AG20443 (cell line): ENCODE measurements at regions not wholly inside any gene's neighbourhood (a gene's known extent, or its start where the extent isn't known, plus 50 kb on each side); places are given as distances from the start of the nearest gene placed in this dataset.

ENCODE experiments used
- DNase-seq: peaks from one replicate; pipeline ENCODE4 v3.0.0; 2012; ENCODE audit warnings: low spot score, mixed read lengths

DNA sequence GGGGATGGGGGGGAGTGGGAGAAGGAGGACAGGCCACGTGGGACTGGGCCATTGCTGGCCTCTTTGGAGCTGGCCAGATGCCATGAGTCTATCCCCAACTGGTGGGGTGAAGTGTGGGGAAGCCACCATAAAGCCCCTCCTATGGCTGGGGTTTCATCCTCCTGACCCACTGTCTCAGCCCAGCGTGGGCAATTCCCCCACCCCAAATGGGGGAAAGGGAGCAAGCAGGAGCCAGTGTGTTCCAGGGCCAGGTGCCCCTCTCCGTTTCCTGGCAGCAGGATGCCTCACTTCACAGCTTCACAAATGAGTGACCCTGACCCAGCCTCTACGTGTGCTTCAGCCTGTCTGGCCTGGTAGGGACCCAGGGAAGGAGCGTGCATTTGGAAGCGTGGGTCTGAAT, 474.7 kb upstream of the HS6ST1 start:
- DNase-seq = no peak

DNA sequence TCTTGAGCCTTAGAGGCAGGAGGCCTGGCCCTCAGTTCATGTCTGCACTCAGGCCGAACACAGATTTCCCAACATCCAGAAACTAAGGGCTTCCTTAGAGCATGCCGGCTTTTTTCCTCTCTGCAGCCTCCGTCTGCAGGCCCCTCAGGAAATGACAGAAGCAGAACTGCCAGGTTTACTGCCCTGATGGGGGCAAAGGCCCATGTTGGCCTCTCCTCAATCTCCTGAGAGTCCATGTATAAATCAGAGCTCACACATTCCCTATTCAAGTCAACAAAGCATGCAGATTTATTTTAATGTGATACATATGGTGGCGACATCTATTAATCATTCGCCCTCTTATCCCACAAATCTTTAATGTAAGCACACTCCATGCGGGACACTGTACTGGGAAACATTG, 475.6 kb upstream of the HS6ST1 start:
- no peak for DNase-seq

DNA sequence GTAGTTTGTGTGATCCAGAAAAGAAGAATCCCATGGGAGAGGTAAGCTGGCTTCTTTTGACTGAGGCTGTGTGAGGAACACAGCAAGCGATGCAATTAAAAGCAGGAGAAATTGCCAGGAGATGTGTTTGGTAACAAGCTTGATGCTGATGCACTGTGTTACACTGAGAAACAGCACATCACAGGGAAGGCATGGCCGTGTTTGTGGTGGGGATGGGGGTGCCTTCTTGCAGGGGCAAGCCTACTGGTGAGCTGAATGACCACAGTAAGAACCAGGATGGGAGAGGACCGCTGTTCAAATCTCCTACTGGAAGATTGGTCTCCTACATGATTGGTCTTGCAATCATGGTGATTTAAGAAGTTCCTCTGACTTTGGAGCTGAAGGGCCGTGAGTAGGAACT, 477.7 kb upstream of the HS6ST1 start:
- no peak for DNase-seq

DNA sequence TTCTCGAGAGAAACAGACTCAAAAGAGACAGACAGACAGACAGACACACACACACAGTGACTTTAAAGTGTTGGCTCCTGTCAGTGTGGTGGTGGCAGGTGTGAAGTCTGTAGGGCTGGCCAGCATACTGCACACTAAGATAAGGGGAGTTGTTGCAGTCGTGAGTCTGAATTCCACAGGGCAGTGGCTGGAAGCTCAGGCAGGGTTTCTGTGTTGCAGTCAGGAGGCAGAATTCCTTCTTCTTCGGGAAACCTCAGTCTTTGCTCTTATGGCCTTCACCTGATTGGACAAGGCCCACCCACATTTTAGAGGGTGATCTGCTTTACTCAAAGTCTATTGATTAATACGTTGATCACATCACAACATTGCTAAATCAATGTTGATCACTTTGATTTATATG, 478.4 kb upstream of the HS6ST1 start:
- no peak for DNase-seq

DNA sequence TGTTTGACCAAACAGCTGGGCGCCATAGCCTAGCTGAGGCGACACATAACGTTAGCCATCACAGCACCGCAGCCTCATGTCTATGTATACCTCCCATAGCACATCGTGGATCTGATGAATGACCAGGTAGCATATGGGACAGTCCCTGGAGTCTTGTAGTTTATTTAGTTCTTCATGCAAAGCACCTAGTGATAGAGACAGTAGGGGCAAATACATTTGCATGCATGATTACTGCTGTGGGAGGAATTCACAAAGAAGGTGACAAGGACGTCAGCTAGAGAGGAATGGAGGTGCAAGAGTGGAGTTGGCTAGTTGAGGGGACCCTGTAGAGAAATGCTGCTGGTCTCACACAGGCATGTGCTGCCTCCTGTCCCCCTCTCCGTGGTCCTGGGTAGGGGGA, 478.9 kb upstream of the HS6ST1 start:
- no peak for DNase-seq

DNA sequence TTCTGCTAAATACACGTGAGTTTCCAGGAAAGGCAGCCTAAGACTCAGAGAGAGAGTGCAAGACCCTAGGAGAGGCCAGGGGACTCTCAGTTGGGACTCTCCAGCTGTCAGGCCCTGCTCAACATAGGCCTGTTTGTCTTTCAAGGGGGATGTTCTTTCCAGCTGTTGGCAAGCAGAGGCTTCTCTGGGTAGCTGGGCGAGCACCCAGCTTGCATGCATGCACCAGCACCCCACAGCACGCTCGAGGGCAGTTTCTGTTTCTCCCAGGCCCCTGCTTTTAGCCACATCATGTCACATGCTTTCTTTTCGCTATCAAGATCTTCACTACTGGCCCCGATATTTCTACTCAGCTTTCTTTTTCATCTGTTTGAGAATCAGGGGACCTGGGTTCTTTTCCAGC, 479.3 kb upstream of the HS6ST1 start:
- DNase-seq = no peak

DNA sequence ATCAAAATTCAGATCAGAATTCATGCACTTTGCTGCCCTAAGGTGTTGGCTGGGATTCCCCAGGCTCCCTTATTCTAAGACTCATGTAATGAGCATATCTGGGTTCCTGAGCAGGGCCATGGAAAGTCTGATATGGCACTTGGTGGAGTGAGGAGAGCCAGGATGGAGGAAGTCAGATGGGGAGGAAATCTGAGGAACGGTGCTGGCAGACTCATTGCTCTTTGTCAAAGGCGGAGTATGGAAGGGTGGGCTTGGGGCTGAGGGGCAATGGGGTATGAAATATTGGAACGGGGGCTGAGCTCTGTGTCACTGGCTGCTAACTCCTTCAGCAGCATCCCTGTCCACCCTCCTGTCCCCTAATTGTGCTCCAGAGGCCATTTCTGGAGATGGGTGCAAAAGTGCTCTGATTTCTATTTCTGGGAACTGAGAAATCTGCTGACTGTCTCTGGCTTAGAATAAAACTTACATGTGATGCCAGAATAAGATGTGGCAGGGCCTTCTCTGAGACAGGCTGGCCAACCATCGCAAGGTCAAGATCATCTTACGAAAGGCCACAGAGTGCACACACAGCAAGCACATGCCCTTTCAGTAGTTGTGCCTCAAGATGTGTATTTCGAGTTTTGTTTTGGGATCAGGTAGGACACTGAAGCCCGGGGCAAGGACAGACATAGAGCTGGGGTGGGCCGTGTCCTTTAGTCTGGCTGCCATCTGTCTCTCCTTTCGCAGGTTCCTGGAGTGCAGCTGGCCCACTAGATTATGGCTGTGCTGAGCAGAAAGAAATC, 480.0 kb upstream of the HS6ST1 start:
- no peak for DNase-seq

DNA sequence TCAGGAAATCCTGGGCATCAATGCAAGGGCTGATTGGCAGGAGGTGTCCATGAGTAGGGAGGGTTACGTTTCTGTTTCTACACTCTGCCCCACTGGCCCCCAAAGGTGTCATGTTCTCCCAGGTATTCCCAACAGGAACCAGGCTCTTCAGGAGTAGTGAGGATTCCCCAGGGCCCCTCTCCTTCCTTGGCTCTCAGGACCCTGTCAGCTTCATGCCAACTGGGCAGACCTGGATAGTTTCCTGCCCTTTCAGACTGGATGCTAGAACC, 480.6 kb upstream of the HS6ST1 start:
- no peak for DNase-seq

DNA sequence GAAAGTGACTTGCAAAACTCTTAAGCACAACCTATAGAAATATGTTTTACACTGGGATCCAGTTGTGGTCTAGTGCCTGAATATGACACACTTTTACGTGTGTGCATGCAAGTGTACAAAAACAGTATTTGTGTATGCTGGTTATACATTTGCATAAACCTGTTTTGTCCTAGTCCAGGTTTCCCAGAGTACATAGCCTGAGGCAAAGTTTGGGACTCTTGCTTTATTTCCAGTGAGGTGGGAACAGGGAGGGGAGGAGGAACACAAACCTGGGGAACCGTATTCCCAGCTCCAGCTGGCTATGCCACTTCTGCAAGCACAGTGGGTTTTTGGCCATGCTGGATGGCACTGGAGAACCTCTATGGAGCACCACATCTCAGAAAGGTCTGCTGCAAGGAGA, 481.1 kb upstream of the HS6ST1 start:
- DNase-seq = no peak

DNA sequence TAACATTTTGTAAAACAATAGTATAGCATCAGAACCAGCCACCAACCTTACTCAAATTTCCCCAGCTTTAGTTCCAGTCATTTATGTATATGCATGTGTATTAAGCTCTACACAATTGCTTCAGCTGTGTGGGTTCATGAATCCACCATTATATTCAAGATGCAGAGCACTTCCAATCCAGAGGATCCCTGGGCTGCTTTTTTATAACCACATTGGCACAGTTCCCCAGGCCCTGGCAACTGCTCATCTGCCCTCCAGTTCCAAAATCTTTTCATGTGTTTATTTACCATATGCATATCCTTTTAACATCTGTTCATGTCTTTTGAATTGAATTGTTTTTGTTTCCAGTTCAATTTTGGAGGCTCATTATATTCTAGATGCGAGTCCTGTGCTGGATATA, 482.9 kb upstream of the HS6ST1 start:
- no peak for DNase-seq

DNA sequence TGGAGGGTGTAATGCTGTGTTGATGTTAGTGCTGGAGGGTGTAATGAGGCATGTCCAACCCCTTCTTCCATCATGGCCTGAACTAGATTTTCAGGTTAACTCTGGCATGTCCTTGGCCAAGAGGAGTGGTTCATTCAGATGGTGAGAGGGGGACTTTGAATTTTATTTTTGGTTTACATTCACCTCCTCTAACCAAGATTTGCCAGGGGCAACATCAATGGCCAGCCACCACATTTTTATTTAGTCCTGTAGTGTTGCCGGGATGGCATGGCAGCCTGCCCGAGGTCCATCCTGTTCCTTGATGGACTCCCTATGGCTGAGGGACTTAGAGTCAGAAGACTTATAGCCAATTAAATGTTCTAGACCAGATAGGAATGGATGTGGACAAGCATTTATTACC, 484.6 kb upstream of the HS6ST1 start:
- DNase-seq = no peak

DNA sequence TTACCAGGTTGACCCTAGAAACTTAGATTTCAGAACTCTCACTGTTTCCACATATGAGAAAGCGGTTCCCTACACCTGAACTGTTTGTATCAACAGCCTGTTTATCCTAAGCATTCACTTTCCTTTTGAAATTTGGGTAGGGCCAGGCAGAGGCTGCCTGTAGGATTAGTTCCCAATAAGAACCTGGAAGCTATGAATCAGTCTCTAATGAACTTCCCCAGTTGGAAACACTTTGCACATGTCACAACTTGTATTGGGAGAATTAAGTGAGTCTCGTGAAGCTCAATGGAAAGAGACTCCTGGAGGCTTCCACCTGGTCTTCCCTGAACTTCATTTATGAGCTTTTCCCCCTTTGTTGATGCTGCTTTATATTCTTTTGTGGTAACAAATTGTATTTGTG, 486.6 kb upstream of the HS6ST1 start:
- DNase-seq = no peak

DNA sequence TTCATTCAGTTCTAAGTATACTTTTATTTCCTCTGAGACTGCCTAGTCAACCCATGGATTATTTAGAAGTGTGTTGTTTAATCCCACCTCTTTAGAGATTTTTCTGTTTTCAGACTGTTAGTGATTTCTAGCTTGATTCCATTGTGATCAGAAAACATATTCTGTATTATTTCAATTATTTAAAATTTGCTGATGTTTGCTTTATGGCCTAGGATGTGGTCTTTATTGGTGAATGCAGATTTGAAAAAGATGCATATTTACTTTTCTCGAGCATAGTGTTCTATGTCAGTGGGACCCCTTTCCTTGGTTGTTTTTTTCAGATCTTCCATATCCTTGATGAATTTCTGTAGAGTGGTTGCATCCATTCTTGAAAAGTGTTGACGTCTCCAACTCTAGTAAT, 487.2 kb upstream of the HS6ST1 start:
- DNase-seq = no peak

DNA sequence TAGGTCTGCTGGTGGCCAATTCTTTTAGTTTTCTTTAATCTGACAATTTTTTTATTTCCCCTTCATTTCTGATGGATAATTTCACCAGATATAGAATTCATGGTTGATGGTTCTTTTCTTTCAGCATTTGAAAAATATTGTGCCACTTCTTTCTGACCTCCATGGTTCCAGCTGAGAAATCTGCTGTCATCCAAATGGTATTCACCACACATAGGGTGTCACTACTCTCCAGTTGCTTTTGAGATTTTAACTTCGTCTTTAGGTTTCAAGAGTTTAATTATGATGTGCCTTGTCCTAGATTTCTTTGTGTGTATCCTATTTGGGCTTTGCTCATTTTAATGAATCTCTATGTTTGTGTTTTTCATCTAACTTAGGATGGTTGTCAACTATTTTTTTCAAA, 488.6 kb upstream of the HS6ST1 start:
- no peak for DNase-seq

DNA sequence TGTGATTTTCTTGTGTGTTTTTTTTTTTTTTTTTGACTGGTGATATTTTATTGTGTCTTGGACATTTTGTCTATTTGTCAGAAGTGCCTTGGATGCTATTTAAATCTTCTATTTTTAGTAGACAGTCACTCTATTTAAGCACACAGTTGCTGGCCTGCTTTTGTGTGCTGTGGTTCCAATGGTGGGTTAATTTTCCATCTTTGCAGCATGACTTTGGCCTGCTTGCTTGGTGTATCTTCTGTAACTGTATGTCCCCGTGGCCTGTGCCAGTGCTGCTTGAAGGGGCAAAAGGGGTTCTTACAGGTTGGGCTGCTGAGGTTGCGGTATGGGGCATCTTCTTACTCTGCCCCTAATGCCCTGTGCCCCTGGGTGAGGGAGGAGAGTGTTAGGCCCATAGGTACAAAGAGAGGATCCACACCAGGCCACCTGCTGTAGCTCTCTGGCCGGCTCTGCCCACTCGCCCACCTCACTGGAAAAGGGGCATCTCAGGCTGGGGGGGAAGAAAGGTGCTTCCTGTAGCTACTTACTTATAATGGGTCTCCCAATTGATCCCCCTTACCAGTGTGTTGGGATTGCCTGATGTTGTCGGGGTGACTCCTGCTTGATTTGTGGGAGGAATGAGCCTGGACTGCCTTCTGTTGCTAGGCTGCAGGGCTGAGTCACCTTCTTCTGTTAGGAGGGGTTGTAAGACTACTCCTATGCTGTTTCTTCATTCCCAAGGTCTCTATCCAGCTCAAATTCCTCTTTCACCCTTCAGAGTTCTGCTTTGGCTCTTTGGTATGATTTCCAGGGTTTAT, 490.0 kb upstream of the HS6ST1 start:
- peak; percentile 54 for DNase-seq

DNA sequence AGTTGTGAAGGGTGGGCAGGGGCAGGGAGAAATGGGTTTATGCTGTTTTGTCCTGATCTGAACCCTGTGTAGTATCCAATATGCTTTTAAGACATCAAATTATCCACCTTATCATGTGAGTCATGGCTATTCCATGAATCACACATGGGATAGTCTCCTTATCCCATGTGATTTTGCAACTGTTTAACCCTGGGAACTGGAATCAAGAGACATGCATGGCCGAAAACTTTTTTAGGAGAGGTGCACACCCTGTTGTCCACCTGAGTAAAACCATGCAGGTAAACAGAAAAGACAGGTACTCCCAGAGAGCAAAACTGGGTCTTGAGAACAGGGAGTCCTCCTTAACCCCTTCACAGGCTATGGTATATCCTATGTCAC, 490.6 kb upstream of the HS6ST1 start:
- DNase-seq = no peak

DNA sequence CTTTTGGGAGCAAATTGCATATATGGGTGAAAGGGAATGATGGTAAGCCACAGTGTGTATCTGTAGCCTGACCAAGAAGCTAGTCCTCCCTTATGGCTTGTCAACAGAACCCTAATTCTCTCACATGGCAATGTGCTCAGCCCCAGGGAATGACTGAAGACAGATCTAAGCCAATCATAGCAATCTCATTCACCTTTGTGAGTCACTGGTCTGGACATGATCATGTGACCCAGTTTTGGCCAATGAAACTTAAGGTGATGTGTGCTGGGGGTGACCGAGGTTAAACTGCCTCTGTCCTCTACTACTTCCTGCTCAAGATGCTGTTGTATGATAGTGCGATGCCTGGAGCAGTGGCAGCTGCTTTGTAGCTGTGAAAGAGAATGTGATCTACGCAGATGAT, 491.2 kb upstream of the HS6ST1 start:
- no peak for DNase-seq

DNA sequence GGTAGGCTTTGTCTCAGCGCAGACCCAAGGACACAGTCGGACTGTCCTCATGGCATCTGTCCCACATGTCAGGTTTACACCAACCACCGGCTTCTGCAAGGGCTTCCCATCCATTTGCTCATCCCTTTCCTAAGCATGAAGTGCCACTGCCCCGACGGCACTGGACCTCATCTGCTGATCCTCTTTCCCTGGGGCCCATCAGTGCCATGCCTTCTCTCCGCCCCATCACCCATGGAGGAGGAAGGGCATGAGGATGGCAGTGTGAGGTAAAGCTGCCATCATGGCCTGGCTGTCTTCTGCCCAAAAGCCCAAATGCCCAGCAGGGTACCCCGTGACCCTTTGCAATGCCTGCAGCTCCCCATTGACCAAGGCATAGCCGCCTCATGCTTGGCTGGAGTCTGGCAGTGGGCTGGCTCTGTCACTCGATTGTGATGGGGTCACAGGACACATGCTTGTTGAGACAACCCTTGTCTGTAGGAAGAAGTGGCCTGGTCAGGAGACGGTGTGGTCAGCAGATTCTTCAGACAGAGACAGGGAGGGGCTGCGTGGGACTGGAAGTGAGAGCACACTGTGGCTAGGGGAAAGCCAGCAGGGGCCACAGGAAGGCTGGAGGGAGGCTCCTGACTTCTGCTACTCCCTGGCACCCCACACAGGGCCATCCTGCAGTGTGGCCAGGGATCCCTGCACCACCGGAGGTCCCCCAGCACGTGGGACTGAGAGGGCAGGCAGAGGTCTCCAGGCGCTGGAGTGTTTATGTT, 493.7 kb upstream of the HS6ST1 start:
- no peak for DNase-seq

DNA sequence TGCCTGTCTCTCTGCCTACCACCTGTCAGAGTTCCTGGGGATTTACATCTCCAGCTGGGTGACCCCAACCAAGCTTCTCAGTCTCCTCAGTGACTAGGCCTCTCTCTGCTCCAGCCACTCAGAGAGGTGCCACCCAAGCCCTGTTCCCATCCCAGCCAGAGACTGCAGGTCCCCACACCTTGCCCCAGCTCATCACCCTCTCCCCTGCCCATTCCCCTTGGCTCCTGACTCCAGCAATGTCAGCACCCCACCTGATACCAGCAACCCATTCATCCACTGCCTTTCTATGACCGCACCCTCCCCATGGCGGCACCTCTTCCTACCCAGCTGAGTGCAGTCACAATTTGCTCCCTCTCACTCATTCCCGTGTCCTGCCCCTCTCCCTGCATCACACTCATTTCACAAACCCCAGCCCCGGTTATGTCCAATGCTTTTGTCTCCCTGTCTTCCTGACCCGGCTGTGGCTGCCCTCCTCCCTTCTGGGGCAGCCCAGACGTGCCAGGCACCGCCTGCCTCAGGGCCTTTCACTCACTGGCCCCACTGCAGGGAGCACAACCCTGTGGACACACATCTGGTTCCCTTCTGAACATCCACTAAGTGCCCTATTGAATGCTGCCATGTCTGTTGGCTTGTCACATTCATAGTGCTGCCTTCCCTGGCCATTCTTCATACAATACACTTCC, 494.8 kb upstream of the HS6ST1 start:
- DNase-seq = no peak

DNA sequence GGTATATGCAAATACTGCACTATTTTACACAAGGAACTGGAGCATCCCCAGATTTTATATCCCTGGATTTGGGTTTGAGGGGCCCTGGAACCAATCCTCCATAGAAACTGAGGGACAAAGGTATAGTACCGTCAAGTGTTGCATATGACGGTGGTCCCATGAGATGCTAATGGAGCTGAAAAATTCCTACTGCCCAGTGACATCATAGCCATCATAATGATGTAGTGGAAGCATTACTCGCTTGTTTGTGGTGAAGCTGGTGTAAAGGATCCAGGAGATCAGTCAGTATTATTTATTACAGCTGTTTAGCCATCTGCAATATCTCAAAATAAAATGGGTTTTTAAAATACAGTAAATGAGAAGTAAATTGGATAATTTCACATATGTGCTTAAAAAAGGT, 496.6 kb upstream of the HS6ST1 start:
- DNase-seq = no peak

DNA sequence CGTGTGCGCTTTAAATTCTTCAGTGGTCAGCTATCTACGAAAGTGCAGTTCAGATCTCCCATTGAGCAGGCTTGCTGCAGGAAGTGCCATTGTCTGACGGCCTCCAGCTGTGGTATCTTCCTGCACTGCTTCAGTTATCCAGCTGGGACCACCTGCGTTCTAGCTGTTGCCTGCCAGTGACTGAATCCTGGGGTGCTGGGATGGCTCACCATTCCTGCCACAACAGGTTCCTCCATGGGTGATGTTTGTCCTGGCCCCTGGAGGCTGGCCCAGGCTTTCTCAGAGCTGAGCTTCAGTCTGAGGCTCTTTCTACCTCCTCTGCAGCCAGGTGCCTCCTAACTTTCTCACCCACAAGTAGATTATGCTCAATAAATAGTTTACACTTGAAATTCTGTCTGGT, 498.5 kb upstream of the HS6ST1 start:
- no peak for DNase-seq

DNA sequence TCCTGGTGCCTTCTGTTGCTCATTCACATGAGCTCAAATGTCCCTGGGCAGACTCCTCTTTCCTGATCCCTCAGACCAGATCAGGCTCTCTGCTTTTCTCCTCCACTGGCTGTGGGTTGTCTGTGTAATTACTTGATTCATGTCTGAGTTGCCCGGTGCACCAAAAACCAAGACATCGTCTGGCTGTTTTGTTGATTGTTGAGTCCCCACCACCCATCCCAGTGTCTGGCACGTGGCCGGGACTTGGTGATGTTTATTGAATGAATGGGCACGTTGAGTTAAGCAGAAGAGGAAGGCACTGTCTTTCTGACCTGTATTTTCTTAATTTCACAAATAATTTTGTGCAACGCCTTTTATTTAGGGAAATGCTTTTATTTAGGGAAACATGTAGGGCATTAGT, 499.1 kb upstream of the HS6ST1 start:
- DNase-seq = no peak

DNA sequence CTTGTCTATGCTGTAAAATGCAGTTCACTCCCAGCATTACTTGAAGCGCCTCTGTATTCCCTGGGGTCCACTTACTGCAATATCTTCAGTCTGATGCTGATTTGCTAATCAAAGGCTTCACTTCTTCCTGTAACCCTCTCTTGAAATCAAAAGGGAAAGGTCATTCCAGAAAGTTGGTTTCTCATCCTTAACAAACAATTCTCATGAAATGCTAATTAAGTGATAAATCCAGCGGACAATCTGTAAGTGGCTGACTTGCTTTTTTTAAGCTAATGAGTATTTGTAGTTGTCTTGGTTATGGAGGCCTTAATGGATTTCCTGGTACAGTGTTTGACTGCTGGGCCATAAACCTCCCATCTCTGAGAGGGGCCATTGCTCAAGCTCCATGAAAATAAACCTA, 499.6 kb upstream of the HS6ST1 start:
- no peak for DNase-seq
